IPS-15b (cell line): ENCODE measurements at regions not wholly inside any gene's neighbourhood (a gene's known extent, or its start where the extent isn't known, plus 50 kb on each side); places are given as distances from the start of the nearest gene placed in this dataset.

Experiments
- H3K27me3 ChIP-seq: one replicate; pipeline ENCODE4 v1.6.1; 2013; ENCODE audit warnings: low read length; ENCODE audit not compliant: control insufficient read depth, insufficient read depth
- H3K36me3 ChIP-seq: one replicate; pipeline ENCODE4 v1.6.1; 2013; ENCODE audit warnings: low read length; ENCODE audit not compliant: control insufficient read depth, insufficient read depth
- H3K4me1 ChIP-seq: one replicate; pipeline ENCODE4 v1.6.1; 2013; ENCODE audit warnings: mild to moderate bottlenecking, low read length; ENCODE audit not compliant: control insufficient read depth, insufficient read depth
- H3K4me3 ChIP-seq: one replicate; pipeline ENCODE4 v1.5.1; 2013; ENCODE audit warnings: low read depth, low read length
- H3K9ac ChIP-seq: one replicate; pipeline ENCODE4 v1.6.1; 2013; ENCODE audit warnings: low read depth, mild to moderate bottlenecking, low read length
- H3K9me3 ChIP-seq: one replicate; pipeline ENCODE4 v1.6.1; 2013; ENCODE audit warnings: mild to moderate bottlenecking, low read length; ENCODE audit not compliant: control insufficient read depth, insufficient read depth

DNA sequence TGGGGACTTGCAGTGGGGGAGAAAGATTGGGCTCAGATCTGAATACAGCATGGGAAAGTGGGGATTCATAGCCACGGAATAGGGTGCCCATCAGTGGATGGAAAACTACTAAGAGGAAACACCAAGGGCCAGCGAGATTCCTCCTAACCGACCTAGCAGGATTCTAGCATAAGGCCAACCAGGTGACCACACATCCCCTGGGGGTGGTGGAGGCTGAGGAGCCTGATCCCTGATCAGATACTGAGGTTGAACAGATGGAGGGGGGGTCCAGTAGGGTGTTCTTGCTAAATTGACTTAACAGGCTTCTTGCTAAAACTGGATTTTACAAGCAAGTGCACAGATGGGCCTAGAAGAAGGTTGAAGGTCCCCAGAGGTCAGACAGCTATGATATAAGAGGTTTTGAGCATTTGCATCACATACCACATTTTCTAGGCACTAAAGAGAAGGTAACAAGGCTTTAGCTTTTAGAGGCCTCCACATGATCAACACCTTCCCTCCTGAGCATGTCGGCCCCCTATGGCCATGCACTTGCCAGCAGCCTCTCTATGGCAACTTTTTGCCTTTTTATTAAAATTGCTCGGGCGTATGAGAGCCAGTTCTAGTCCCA, 69.1 kb upstream of the PUDP start:
- Histone ChIP-seq H3K36me3 (no peaks in the 10 kb centered on the region), H3K4me3 (no peak overlapping the region), H3K27me3 (no peaks in the 10 kb centered on the region), H3K4me1 (no peaks in the 10 kb centered on the region), H3K9me3 (no peaks in the 10 kb centered on the region), H3K9ac (no peak overlapping the region)

DNA sequence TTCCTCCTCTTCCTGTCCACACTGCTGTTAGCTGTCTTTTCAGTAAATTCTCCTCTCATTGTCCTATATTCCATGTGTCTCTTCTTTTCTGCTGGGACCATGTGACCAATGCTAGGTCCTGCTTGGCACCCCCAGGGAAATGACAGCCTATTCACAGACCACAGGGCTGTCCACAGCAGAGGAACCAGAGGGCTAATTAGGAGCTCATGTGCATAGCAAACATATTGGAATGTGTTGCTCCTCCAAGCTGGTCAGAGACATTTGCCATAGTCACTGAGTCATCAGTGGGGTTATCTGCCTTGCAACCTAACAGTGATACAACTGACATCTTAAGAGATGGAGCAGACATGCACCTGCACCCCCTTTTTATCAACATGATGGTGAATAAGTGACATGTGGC, 67.9 kb upstream of the PUDP start:
- no peaks in the 10 kb centered on the region for H3K36me3 ChIP-seq
- H3K4me3 ChIP-seq = no peak overlapping the region
- H3K4me1 ChIP-seq = no peaks in the 10 kb centered on the region
- no peaks in the 10 kb centered on the region for H3K9me3 ChIP-seq
- H3K27me3 ChIP-seq = no peaks in the 10 kb centered on the region
- no peak overlapping the region for H3K9ac ChIP-seq

DNA sequence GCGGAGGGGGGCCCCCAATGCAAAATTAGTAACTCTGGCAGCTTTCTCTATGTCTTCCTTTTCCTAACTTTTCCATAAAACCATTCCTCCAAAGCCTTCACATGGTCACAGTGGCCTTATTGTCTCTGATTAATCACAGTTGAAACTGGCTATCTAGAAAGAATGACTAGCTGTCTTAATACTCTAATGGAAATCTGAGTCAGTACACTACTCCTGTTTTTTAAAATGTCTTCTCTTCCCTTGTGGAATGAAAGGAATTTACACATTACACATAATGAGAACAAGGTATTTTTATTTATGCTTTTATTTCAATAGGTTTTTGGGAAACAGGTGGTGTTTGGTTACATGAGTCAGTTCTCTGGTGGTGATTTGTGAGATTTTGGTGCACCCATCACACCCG, 66.3 kb upstream of the PUDP start:
- Histone ChIP-seq H3K4me1 (no peaks in the 10 kb centered on the region), H3K27me3 (no peaks in the 10 kb centered on the region), H3K36me3 (no peaks in the 10 kb centered on the region), H3K4me3 (no peak overlapping the region), H3K9me3 (no peaks in the 10 kb centered on the region), H3K9ac (no peak overlapping the region)

DNA sequence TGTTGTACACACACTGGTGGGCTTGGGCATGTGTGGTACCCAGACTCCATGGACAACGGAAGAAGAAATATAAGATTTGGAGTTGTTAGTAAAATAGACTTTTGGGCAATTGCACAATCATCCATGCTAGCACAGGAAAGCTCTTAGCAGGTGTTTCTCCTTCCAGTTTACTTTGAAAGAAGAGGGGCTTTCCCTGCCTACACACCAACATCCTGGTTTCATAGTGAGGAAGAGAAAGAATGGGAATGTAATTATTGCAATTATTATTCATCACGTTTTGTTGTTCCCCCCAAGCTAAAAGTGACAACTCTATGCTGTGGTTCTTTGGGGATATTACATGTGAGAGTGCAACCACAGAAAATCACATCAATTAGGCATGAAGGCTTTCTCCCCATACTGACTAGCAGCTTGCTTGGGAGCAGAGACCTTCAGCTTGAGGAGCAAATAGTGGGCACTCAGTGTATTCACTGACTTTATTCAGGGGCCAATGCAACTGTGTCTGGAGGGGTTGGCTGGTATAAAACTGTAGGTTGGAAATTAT, 57.2 kb upstream of the PUDP start:
- Histone ChIP-seq H3K4me1 (no peaks in the 10 kb centered on the region), H3K4me3 (no peak overlapping the region)

DNA sequence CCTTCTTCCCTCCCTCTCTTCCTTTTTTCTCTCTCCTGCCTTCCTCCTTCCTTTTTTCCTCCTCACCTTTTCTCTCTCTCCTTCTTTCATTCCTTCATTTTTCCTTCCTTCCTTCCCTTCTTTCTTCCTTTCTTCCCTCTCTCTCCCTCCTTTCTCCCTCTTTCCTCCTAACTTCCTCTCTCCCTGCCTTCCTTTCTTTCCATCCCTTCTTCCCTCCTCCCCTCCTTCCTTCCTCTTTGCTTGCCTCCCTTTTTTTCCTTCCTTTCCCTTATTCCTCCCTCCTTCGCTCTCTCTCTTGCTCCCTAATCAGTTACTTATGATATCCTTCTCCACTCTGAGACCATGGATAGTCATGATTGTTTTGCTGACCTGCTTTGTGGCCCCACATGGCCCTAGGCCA, 56.7 kb upstream of the PUDP start:
- Histone ChIP-seq H3K36me3 (no peaks in the 10 kb centered on the region), H3K4me1 (no peaks in the 10 kb centered on the region), H3K27me3 (no peaks in the 10 kb centered on the region), H3K4me3 (no peak overlapping the region), H3K9me3 (no peaks in the 10 kb centered on the region), H3K9ac (no peak overlapping the region)

More for the DNA sequence above, 57.2 kb upstream of the PUDP start:
- Histone ChIP-seq H3K9me3 (no peaks in the 10 kb centered on the region), H3K27me3 (no peaks in the 10 kb centered on the region), H3K9ac (no peak overlapping the region), H3K36me3 (no peaks in the 10 kb centered on the region)

DNA sequence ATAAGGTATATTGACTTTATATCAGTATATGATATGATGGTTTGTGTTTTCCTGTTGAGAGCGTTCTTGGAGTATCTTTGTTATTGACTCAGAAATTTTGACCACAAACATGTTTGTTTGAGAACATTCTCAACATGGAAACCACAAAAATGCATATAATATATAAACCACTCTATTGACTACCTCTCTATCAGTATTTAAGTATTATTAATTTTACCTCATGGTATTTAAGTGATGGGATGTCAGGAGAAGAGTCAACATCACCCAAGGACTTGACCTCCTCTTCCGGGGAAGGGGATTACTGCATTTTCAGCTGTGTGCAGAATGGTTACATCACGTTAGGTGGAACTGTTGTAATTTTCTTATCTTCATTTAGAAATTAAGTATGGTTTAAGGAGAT, 54.3 kb upstream of the PUDP start:
- no peaks in the 10 kb centered on the region for H3K9me3 ChIP-seq
- H3K4me1 ChIP-seq = no peaks in the 10 kb centered on the region
- H3K36me3 ChIP-seq = no peaks in the 10 kb centered on the region
- H3K27me3 ChIP-seq = no peaks in the 10 kb centered on the region
- no peak overlapping the region for H3K9ac ChIP-seq
- no peak overlapping the region for H3K4me3 ChIP-seq

DNA sequence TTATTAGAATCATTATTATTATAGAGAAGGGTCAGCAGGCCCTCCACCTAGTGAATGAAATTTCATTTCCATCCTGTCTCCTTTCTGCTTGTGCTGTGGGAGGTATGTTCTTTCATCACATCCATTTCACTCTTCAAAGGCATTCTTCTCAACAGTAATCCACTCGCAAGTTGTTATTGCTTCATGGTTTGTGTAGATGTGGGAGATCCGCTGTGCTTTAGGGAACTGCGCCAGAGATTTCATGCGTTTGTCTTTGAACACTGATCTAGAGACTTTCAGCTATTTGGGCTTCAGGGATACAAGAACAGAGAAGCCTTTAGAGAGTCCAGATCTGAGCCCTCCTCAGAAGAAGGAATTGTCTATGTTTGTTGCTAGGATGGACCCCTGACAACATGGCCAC, 53.5 kb upstream of the PUDP start:
- no peak overlapping the region for H3K4me3 ChIP-seq
- no peaks in the 10 kb centered on the region for H3K9me3 ChIP-seq
- no peak overlapping the region for H3K9ac ChIP-seq
- H3K27me3 ChIP-seq = no peaks in the 10 kb centered on the region
- H3K4me1 ChIP-seq = no peaks in the 10 kb centered on the region
- no peaks in the 10 kb centered on the region for H3K36me3 ChIP-seq

DNA sequence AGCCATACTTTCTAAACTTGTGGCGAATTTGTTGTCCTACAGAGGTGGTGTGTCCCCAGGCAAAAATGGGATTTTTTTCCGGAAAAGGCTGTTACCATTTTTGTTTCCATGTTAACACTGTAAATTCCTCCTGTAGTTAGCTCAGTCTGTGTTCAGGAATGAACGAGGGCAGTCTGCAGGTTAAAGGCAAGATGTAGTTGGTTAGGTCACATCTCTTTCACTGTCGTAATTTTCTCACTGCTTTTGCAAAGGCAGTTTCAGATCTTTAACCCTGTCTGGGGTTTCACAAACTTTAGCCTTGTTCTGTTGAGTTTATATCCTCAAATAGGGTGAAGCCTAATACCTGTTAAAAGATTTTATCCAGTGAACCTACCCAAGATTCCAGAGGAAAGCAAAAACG, 50.5 kb upstream of the PUDP start:
- Histone ChIP-seq H3K4me3 (no peak overlapping the region), H3K27me3 (no peaks in the 10 kb centered on the region), H3K4me1 (no peaks in the 10 kb centered on the region), H3K36me3 (no peaks in the 10 kb centered on the region), H3K9ac (no peak overlapping the region), H3K9me3 (no peaks in the 10 kb centered on the region)
